ENCODE measurements at regions not wholly inside any gene's neighbourhood (a gene's known extent, or its start where the extent isn't known, plus 50 kb on each side); places are given as distances from the start of the nearest gene placed in this dataset.
"Not testable (repeated sequence)": the region's sequence is repeated elsewhere in the genome, so short reads cannot be mapped to it uniquely, and the experiment has no call there.

- no peak for DNase-seq (ENCODE audit: low read depth in 3 of 3, low spot score in 2 of 3)
These were observed 381.6 kb upstream of the PRR16 start for GRCh38 chr5:120082316-120083068.

GRCh38 chr5:120083851-120084542 lies 380.1 kb upstream of the PRR16 start:
- DNase-seq (ENCODE audit: low read depth in 3 of 3, low spot score in 2 of 3), result no peak

- no peak for DNase-seq (ENCODE audit: low read depth in 3 of 3, low spot score in 2 of 3)
These were observed 379.6 kb upstream of the PRR16 start for GRCh38 chr5:120084543-120084870.

GRCh38 chr5:120086081-120086480 lies 378.0 kb upstream of the PRR16 start:
- no peak for DNase-seq (ENCODE audit: low read depth in 3 of 3, low spot score in 2 of 3)

GRCh38 chr5:120088412-120088811 lies 375.7 kb upstream of the PRR16 start:
- DNase-seq (ENCODE audit: low read depth in 3 of 3, low spot score in 2 of 3), result no peak

GRCh38 chr5:120088836-120089235 lies 375.3 kb upstream of the PRR16 start:
- DNase-seq (ENCODE audit: low read depth in 3 of 3, low spot score in 2 of 3), result no peak

GRCh38 chr5:120091376-120091948 lies 372.6 kb upstream of the PRR16 start:
- DNase-seq (ENCODE audit: low read depth in 3 of 3, low spot score in 2 of 3), result no peak

GRCh38 chr5:120092649-120093048 lies 371.5 kb upstream of the PRR16 start:
- no peak for DNase-seq (ENCODE audit: low read depth in 3 of 3, low spot score in 2 of 3)

GRCh38 chr5:120093178-120093577 lies 370.9 kb upstream of the PRR16 start:
- DNase-seq (ENCODE audit: low read depth in 3 of 3, low spot score in 2 of 3), result no peak

- DNase-seq (ENCODE audit: low read depth in 3 of 3, low spot score in 2 of 3), result no peak
These were observed 367.7 kb upstream of the PRR16 start for GRCh38 chr5:120096413-120096812.

- DNase-seq (ENCODE audit: low read depth in 3 of 3, low spot score in 2 of 3), result no peak
These were observed 365.7 kb upstream of the PRR16 start for GRCh38 chr5:120098426-120098825.

- DNase-seq (ENCODE audit: low read depth in 3 of 3, low spot score in 2 of 3), result no peak
These were observed 365.1 kb upstream of the PRR16 start for GRCh38 chr5:120098902-120099535.

- DNase-seq (ENCODE audit: low read depth in 3 of 3, low spot score in 2 of 3), result no peak
These were observed 362.3 kb upstream of the PRR16 start for GRCh38 chr5:120101771-120102170.

GRCh38 chr5:120103495-120103894 lies 360.6 kb upstream of the PRR16 start:
- no peak for DNase-seq (ENCODE audit: low read depth in 3 of 3, low spot score in 2 of 3)

- DNase-seq (ENCODE audit: low read depth in 3 of 3, low spot score in 2 of 3), result no peak
These were observed 357.1 kb upstream of the PRR16 start for GRCh38 chr5:120106912-120107525.

GRCh38 chr5:120108586-120109248 lies 355.4 kb upstream of the PRR16 start:
- DNase-seq (ENCODE audit: low read depth in 3 of 3, low spot score in 2 of 3), result no peak

- no peak for DNase-seq (ENCODE audit: low read depth in 3 of 3, low spot score in 2 of 3)
These were observed 341.4 kb upstream of the PRR16 start for GRCh38 chr5:120122703-120123102.

- DNase-seq (ENCODE audit: low read depth in 3 of 3, low spot score in 2 of 3), result no peak
These were observed 340.1 kb upstream of the PRR16 start for GRCh38 chr5:120124031-120124430.

- no peak for DNase-seq (ENCODE audit: low read depth in 3 of 3, low spot score in 2 of 3)
These were observed 339.1 kb upstream of the PRR16 start for GRCh38 chr5:120124961-120125360.

- DNase-seq (ENCODE audit: low read depth in 3 of 3, low spot score in 2 of 3), result not testable (repeated sequence)
These were observed 331.8 kb upstream of the PRR16 start for GRCh38 chr5:120132347-120132746.

GRCh38 chr5:120134944-120135343 lies 329.2 kb upstream of the PRR16 start:
- DNase-seq (ENCODE audit: low read depth in 3 of 3, low spot score in 2 of 3), result no peak

Data from right renal cortex interstitium (tissue), 3 donors.